ENCODE measurements at regions not wholly inside any gene's neighbourhood (a gene's known extent, or its start where the extent isn't known, plus 50 kb on each side); places are given as distances from the start of the nearest gene placed in this dataset.

- TF ChIP-seq YY1 (IDR thresholded peaks at IDR 0.05; ENCODE audit: low read depth) (no peak), ZBTB7A (IDR thresholded peaks at IDR 0.05; ENCODE audit: low read depth) (no peak), NFIC (IDR thresholded peaks at IDR 0.05) (no peak), MAX (IDR thresholded peaks at IDR 0.05) (no peak), USF1 (IDR thresholded peaks at IDR 0.05) (no peak), FOXM1 (IDR thresholded peaks at IDR 0.05; ENCODE audit: borderline replicate concordance, low read depth) (no peak), TEAD4 (IDR thresholded peaks at IDR 0.05) (no peak)
These were observed 967.8 kb upstream of the NCAM2 start for GRCh38 chr21:20030390-20030789.

GRCh38 chr21:20031807-20032206 lies 966.4 kb upstream of the NCAM2 start:
- no peak for TF ChIP-seq ZBTB7A (IDR thresholded peaks at IDR 0.05; ENCODE audit: low read depth)
- TF ChIP-seq CEBPB (IDR thresholded peaks at IDR 0.05): no peak
- TF ChIP-seq YY1 (IDR thresholded peaks at IDR 0.05; ENCODE audit: low read depth): no peak

GRCh38 chr21:20040768-20041167 lies 957.4 kb upstream of the NCAM2 start:
- TF ChIP-seq RAD21 (IDR thresholded peaks at IDR 0.05; ENCODE audit: low read depth) (peak; percentile 47), FOXM1 (IDR thresholded peaks at IDR 0.05; ENCODE audit: borderline replicate concordance, low read depth) (no peak)

- no peak for TF ChIP-seq TAF1 (IDR thresholded peaks at IDR 0.05; ENCODE audit: low read depth)
- TF ChIP-seq CEBPB (IDR thresholded peaks at IDR 0.05): no peak
- TF ChIP-seq YY1 (IDR thresholded peaks at IDR 0.05; ENCODE audit: low read depth): no peak
- no peak for TF ChIP-seq RAD21 (IDR thresholded peaks at IDR 0.05; ENCODE audit: low read depth)
These were observed 953.0 kb upstream of the NCAM2 start for GRCh38 chr21:20045197-20045596.

GRCh38 chr21:20083336-20083735 lies 914.9 kb upstream of the NCAM2 start:
- TF ChIP-seq YY1 (IDR thresholded peaks at IDR 0.05; ENCODE audit: low read depth) (no peak), REST (IDR thresholded peaks at IDR 0.05; ENCODE audit: low read depth) (no peak)

- TF ChIP-seq ZBTB7A (IDR thresholded peaks at IDR 0.05; ENCODE audit: low read depth): no peak
These were observed 914.3 kb upstream of the NCAM2 start for GRCh38 chr21:20083925-20084324.

GRCh38 chr21:20086508-20086907 lies 911.7 kb upstream of the NCAM2 start:
- TF ChIP-seq EGR1 (IDR thresholded peaks at IDR 0.05) (no peak), TEAD4 (IDR thresholded peaks at IDR 0.05) (no peak), CEBPB (IDR thresholded peaks at IDR 0.05) (no peak), RAD21 (IDR thresholded peaks at IDR 0.05; ENCODE audit: low read depth) (no peak), EP300 (IDR thresholded peaks at IDR 0.05; ENCODE audit: borderline replicate concordance) (no peak), FOXM1 (IDR thresholded peaks at IDR 0.05; ENCODE audit: borderline replicate concordance, low read depth) (no peak), MAX (IDR thresholded peaks at IDR 0.05) (no peak), NFIC (IDR thresholded peaks at IDR 0.05) (no peak), USF1 (IDR thresholded peaks at IDR 0.05) (no peak), ZBTB7A (IDR thresholded peaks at IDR 0.05; ENCODE audit: low read depth) (no peak), TCF12 (IDR thresholded peaks at IDR 0.05; ENCODE audit: low read depth) (no peak), YY1 (IDR thresholded peaks at IDR 0.05; ENCODE audit: low read depth) (no peak), REST (IDR thresholded peaks at IDR 0.05; ENCODE audit: low read depth) (no peak), TAF1 (IDR thresholded peaks at IDR 0.05; ENCODE audit: low read depth) (no peak)

GRCh38 chr21:20106368-20106767 lies 891.8 kb upstream of the NCAM2 start:
- no peak for TF ChIP-seq YY1 (IDR thresholded peaks at IDR 0.05; ENCODE audit: low read depth)
- TF ChIP-seq FOXM1 (IDR thresholded peaks at IDR 0.05; ENCODE audit: borderline replicate concordance, low read depth): no peak
- no peak for TF ChIP-seq TCF12 (IDR thresholded peaks at IDR 0.05; ENCODE audit: low read depth)
- no peak for TF ChIP-seq REST (IDR thresholded peaks at IDR 0.05; ENCODE audit: low read depth)
- no peak for TF ChIP-seq USF1 (IDR thresholded peaks at IDR 0.05)
- TF ChIP-seq TEAD4 (IDR thresholded peaks at IDR 0.05): no peak
- no peak for TF ChIP-seq RAD21 (IDR thresholded peaks at IDR 0.05; ENCODE audit: low read depth)
- TF ChIP-seq ZBTB7A (IDR thresholded peaks at IDR 0.05; ENCODE audit: low read depth): no peak
- TF ChIP-seq EP300 (IDR thresholded peaks at IDR 0.05; ENCODE audit: borderline replicate concordance): no peak
- TF ChIP-seq NFIC (IDR thresholded peaks at IDR 0.05): no peak
- no peak for TF ChIP-seq CEBPB (IDR thresholded peaks at IDR 0.05)
